Gastrocnemius medialis (tissue), 4 donors: ENCODE measurements at regions not wholly inside any gene's neighbourhood (a gene's known extent, or its start where the extent isn't known, plus 50 kb on each side); places are given as distances from the start of the nearest gene placed in this dataset.

Source experiments
- ATAC-seq, 2 donors: fragments of 150-250 bp; one replicate each; pipeline ENCODE4 v1.9.1; 2016
- DNase-seq, 2 donors: peaks; one replicate each; pipeline ENCODE4 v3.0.0-alpha.2; 2019
- H3K27ac ChIP-seq, 4 donors: fragments of 200-600 bp; sonication (generic); 1 replicate in 1 of 4; 2 replicates in 3 of 4; pipeline ENCODE4 v1.5.1; 2016 to 2018; ENCODE audit warnings: mild to moderate bottlenecking in 2 of 4, moderate library complexity in 1 of 4
- H3K27me3 ChIP-seq, 3 donors: fragments of 200-600 bp; sonication (generic) in 2 of 3; 1 replicate in 1 of 3; 2 replicates in 2 of 3; pipeline versions ENCODE4 v1.5.1 to v1.6.0; 2016 to 2019; ENCODE audit warnings: mild to moderate bottlenecking in 1 of 3, moderate library complexity in 1 of 3
- H3K36me3 ChIP-seq, 2 donors: fragments of 200-600 bp; sonication (generic) in 1 of 2; one replicate each; pipeline ENCODE4 v1.5.1; 2017 to 2018
- H3K4me1 ChIP-seq, 2 donors: fragments of 200-600 bp; sonication (generic) in 1 of 2; one replicate each; pipeline ENCODE4 v1.5.1; 2016 to 2017; ENCODE audit warnings: mild to moderate bottlenecking in 2 of 2
- H3K4me3 ChIP-seq, 4 donors: fragments of 200-600 bp; sonication (generic) in 3 of 4; 1 replicate in 1 of 4; 2 replicates in 3 of 4; pipeline ENCODE4 v1.5.1; 2016 to 2019; ENCODE audit warnings: mild to moderate bottlenecking in 2 of 4
- H3K9me3 ChIP-seq, 3 donors: fragments of 200-600 bp; sonication (generic) in 2 of 3; 1 replicate in 1 of 3; 2 replicates in 2 of 3; pipeline ENCODE4 v1.5.1; 2016 to 2019
- CTCF ChIP-seq, 5 experiments: fragments of 450-650 bp in 3 of 5; fragments of 200-600 bp in 2 of 5; sonication (generic) in 2 of 5; IDR thresholded peaks in 4 of 5; conservative IDR thresholded peaks in 1 of 5; 1 replicate in 4 of 5; 2 replicates in 1 of 5; pipeline ENCODE4 v1.5.1; 2016 to 2019; ENCODE audit warnings: antibody characterized with exemption in 5 of 5, mild to moderate bottlenecking in 3 of 5, moderate library complexity in 3 of 5
- POLR2A ChIP-seq, 2 donors: fragments of 450-650 bp; IDR thresholded peaks; one replicate each; pipeline ENCODE4 v1.6.1; 2017; ENCODE audit warnings: antibody characterized with exemption in 2 of 2, mild to moderate bottlenecking in 2 of 2, moderate library complexity in 2 of 2
- in situ Hi-C, 4 donors: fragments of 200-750 bp; cut with MboI; loops; one replicate each; pipeline versions ENCODE4 v1.15.0 to v1.8.0; 2017; ENCODE audit warnings: low sequenced_read_pairs in 4 of 4
- intact Hi-C: fragments of 100-400 bp; cut with DNase I; formaldehyde crosslinking; loops from one replicate; pipeline ENCODE4 v1.15.1; 2023; ENCODE audit warnings: low total_unique reads

- DNase-seq (no peak), ATAC-seq (no peak)
- intact Hi-C loops (no loop called here), in situ Hi-C loops (no loop called here)
- no peak overlapping the region for H3K4me3 ChIP-seq
- H3K27me3 ChIP-seq = peaks cover 7 to 15% (median 14%) of the 10 kb centered on the region in 3 donors
- TF ChIP-seq CTCF (IDR thresholded peaks at IDR 0.05 in 4 of 5, conservative IDR thresholded peaks at IDR 0.05 in 1 of 5) (no peak), POLR2A (IDR thresholded peaks at IDR 0.05) (no peak)
- H3K4me1 ChIP-seq = no peaks in the 10 kb centered on the region
- no peaks in the 10 kb centered on the region for H3K36me3 ChIP-seq
- no peaks in the 10 kb centered on the region for H3K9me3 ChIP-seq
- no peak overlapping the region for H3K27ac ChIP-seq
These were observed 109.9 kb upstream of the LINGO1 start for GRCh38 chr15:77742570-77742969.

GRCh38 chr15:77742127-77742526 is 109.4 kb upstream of the LINGO1 start:
- in situ Hi-C loops = no loop called here
- no peak overlapping the region for H3K4me3 ChIP-seq
- intact Hi-C loops = no loop called here
- TF ChIP-seq POLR2A (IDR thresholded peaks at IDR 0.05) (no peak), CTCF (IDR thresholded peaks at IDR 0.05 in 4 of 5, conservative IDR thresholded peaks at IDR 0.05 in 1 of 5) (no peak)
- DNase-seq (no peak), ATAC-seq (no peak)
- no peak overlapping the region for H3K27ac ChIP-seq
- H3K9me3 ChIP-seq = no peaks in the 10 kb centered on the region
- peaks cover 7 to 15% (median 14%) of the 10 kb centered on the region in 3 donors for H3K27me3 ChIP-seq
- H3K4me1 ChIP-seq = no peaks in the 10 kb centered on the region
- H3K36me3 ChIP-seq = no peaks in the 10 kb centered on the region

DNA sequence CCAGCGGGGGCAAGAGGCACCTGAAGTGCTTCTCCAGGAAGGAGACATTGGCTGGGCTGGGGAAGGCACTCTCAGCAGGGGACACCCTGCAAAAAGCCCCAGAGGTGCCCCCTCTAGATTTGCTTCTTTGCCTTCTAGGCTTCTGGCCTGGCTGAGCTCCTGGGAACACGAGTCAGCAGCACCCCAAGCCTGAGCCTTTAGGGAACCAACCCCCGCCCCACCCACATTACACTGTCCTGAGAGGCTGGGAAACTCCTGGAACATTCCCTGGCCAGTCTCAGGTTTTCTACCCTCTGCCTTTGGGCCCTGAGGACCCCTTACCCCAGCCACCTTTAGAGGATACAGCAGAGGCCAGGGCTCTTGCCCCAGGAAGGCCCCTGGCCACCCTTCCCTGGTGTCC is 108.4 kb upstream of the LINGO1 start:
- Histone ChIP-seq H3K4me1 (no peaks in the 10 kb centered on the region), H3K27ac (no peak overlapping the region), H3K9me3 (no peaks in the 10 kb centered on the region), H3K4me3 (no peak overlapping the region), H3K36me3 (no peaks in the 10 kb centered on the region), H3K27me3 (peaks cover 9 to 15% (median 14%) of the 10 kb centered on the region in 3 donors)
- ATAC-seq = no peak
- TF ChIP-seq CTCF (IDR thresholded peaks at IDR 0.05 in 4 of 5, conservative IDR thresholded peaks at IDR 0.05 in 1 of 5) = no peak
- no peak for TF ChIP-seq POLR2A (IDR thresholded peaks at IDR 0.05)
- in situ Hi-C loops = no loop called here
- no peak for DNase-seq
- intact Hi-C loops = no loop called here

GRCh38 chr15:77739591-77740378 is 107.1 kb upstream of the LINGO1 start:
- in situ Hi-C loops = no loop called here
- ATAC-seq (no peak), DNase-seq (no peak)
- no peak overlapping the region for H3K27ac ChIP-seq
- H3K4me1 ChIP-seq = no peaks in the 10 kb centered on the region
- no peaks in the 10 kb centered on the region for H3K9me3 ChIP-seq
- H3K36me3 ChIP-seq = no peaks in the 10 kb centered on the region
- H3K27me3 ChIP-seq = peaks cover 9 to 15% (median 14%) of the 10 kb centered on the region in 3 donors
- intact Hi-C loops = no loop called here
- TF ChIP-seq CTCF (IDR thresholded peaks at IDR 0.05 in 4 of 5, conservative IDR thresholded peaks at IDR 0.05 in 1 of 5) (no peak), POLR2A (IDR thresholded peaks at IDR 0.05) (no peak)
- no peak overlapping the region for H3K4me3 ChIP-seq
